NB4 (cell line): ENCODE measurements at regions not wholly inside any gene's neighbourhood (a gene's known extent, or its start where the extent isn't known, plus 50 kb on each side); places are given as distances from the start of the nearest gene placed in this dataset.

Experiments
- DNase-seq: peaks from one replicate; pipeline ENCODE4 v3.0.0; 2010; ENCODE audit warnings: low read depth
- H3K4me3 ChIP-seq: one replicate; pipeline ENCODE4 v1.5.1; 2011; ENCODE audit warnings: mild to moderate bottlenecking, low read depth, low read length, moderate library complexity
- CTCF ChIP-seq: IDR thresholded peaks from one replicate; pipeline ENCODE4 v1.5.1; 2012; ENCODE audit warnings: low read depth, low read length
- MAX ChIP-seq: IDR thresholded peaks from 2 replicates; pipeline ENCODE4 v1.6.1; 2011; ENCODE audit warnings: low read depth, low read length
- MYC ChIP-seq: IDR thresholded peaks from 2 replicates; pipeline ENCODE4 v1.6.1; 2011; ENCODE audit warnings: low read depth, low read length
- POLR2A ChIP-seq: IDR thresholded peaks from 2 replicates; pipeline ENCODE4 v1.6.1; 2011; ENCODE audit warnings: mild to moderate bottlenecking; ENCODE audit not compliant: insufficient read length; ENCODE audit errors: extremely low read depth

GRCh38 chr9:87350915-87351314 lies 146.8 kb upstream of the DAPK1 start:
- no peak for DNase-seq
- TF ChIP-seq CTCF, result no peak
- TF ChIP-seq POLR2A, result no peak
- H3K4me3 ChIP-seq, result no peak overlapping the region

- DNase-seq, result no peak
- TF ChIP-seq POLR2A (no peak), MYC (no peak), CTCF (no peak), MAX (no peak)
- no peak overlapping the region for H3K4me3 ChIP-seq
Measured at GRCh38 chr9:87353301-87353700, 144.4 kb upstream of the DAPK1 start.

GRCh38 chr9:87354147-87354546 lies 143.5 kb upstream of the DAPK1 start:
- no peak overlapping the region for H3K4me3 ChIP-seq
- DNase-seq, result no peak
- TF ChIP-seq CTCF, result no peak
- no peak for TF ChIP-seq POLR2A
- TF ChIP-seq MAX, result no peak
- TF ChIP-seq MYC, result no peak

- DNase-seq, result no peak
- no peak overlapping the region for H3K4me3 ChIP-seq
- TF ChIP-seq POLR2A (no peak), CTCF (no peak), MYC (no peak), MAX (no peak)
Measured at GRCh38 chr9:87357600-87357999, 140.1 kb upstream of the DAPK1 start.

GRCh38 chr9:87359264-87359663 lies 138.4 kb upstream of the DAPK1 start:
- no peak for DNase-seq
- no peak overlapping the region for H3K4me3 ChIP-seq
- TF ChIP-seq CTCF (no peak), MYC (no peak), POLR2A (no peak), MAX (no peak)

- no peak for DNase-seq
- H3K4me3 ChIP-seq, result no peak overlapping the region
- TF ChIP-seq MYC (no peak), CTCF (no peak), POLR2A (no peak), MAX (no peak)
Measured at GRCh38 chr9:87359958-87360601, 137.6 kb upstream of the DAPK1 start.
